ENCODE measurements at regions not wholly inside any gene's neighbourhood (a gene's known extent, or its start where the extent isn't known, plus 50 kb on each side); places are given as distances from the start of the nearest gene placed in this dataset.

- intact Hi-C loops (cut with DNase I; ENCODE audit: low total_unique reads), result no loop called here
- Histone ChIP-seq H3K4me1 (no peaks in the 10 kb centered on the region), H3K27me3 (no peaks in the 10 kb centered on the region), H3K36me3 (ENCODE audit: low read depth, missing control alignments) (no peaks in the 10 kb centered on the region), H3K27ac (no peak overlapping the region), H3K9me3 (no peaks in the 10 kb centered on the region), H3K4me3 (no peak overlapping the region)
- peak; percentile 43 for DNase-seq
- no peak for TF ChIP-seq POLR2A (IDR thresholded peaks at IDR 0.05)
- TF ChIP-seq, protein P1, sequence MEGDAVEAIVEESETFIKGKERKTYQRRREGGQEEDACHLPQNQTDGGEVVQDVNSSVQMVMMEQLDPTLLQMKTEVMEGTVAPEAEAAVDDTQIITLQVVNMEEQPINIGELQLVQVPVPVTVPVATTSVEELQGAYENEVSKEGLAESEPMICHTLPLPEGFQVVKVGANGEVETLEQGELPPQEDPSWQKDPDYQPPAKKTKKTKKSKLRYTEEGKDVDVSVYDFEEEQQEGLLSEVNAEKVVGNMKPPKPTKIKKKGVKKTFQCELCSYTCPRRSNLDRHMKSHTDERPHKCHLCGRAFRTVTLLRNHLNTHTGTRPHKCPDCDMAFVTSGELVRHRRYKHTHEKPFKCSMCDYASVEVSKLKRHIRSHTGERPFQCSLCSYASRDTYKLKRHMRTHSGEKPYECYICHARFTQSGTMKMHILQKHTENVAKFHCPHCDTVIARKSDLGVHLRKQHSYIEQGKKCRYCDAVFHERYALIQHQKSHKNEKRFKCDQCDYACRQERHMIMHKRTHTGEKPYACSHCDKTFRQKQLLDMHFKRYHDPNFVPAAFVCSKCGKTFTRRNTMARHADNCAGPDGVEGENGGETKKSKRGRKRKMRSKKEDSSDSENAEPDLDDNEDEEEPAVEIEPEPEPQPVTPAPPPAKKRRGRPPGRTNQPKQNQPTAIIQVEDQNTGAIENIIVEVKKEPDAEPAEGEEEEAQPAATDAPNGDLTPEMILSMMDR (IDR thresholded peaks at IDR 0.05), result peak in 2 of 3 experiments; percentile 41 to 68
- WGBS, 2 donors, result 21 to 25% methylated on average over 6 of the region's 6 CpGs
Observed at GRCh38 chr16:7268182-7268581, 64.5 kb upstream of the RBFOX1 start.

DNA sequence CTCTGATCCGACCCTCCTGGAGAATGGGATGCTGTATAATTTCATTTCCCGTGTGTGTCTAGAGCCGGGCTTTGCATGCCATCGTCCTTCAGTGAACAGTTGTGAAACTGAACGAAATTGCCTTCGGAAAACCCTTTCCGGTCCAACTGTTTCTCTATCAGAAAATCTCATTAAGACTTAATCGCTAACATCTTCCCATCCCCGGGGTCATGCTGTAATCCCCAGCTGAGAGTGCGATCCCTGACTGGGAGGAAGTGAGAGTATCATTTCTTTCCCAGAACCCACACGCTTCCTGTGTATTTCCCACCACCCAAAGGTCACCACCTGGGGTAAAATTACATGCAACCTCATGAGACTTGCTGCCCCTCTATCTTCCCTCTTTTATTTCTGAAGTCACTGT lies 75.6 kb upstream of the RBFOX1 start:
- Histone ChIP-seq H3K4me3 (no peak overlapping the region), H3K4me1 (no peaks in the 10 kb centered on the region), H3K27ac (no peak overlapping the region), H3K9me3 (no peaks in the 10 kb centered on the region), H3K36me3 (ENCODE audit: low read depth, missing control alignments) (no peaks in the 10 kb centered on the region), H3K27me3 (no peaks in the 10 kb centered on the region)
- intact Hi-C loops (cut with DNase I; ENCODE audit: low total_unique reads), result no loop called here
- TF ChIP-seq, protein P1 (IDR thresholded peaks at IDR 0.05), result no peak
- TF ChIP-seq POLR2A (IDR thresholded peaks at IDR 0.05), result no peak
- no peak for DNase-seq
- 63 to 73% methylated on average over 11 of the region's 11 CpGs for WGBS, 2 donors

DNA sequence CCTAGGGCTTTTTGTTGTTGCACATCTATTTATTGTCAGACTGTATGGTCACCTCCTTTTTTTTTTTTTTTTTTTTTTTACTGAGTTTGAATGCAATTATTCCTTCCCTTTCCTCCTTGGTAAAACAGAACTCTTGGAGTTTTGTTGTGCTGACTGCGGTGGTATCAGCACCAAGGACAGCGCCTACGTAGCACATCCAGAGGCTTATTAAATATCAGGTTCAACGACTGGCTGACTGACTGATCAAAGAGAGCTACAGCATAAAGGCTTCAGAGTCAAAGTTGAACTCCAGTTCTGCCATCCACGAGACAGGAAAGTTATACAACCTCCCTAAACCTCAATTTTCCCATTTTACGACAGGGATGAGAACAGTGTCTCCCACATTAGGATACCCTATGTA lies 86.1 kb upstream of the RBFOX1 start:
- TF ChIP-seq, protein P1 (IDR thresholded peaks at IDR 0.05), result no peak
- no peak for TF ChIP-seq POLR2A (IDR thresholded peaks at IDR 0.05)
- H3K27ac ChIP-seq, result no peak overlapping the region
- H3K4me3 ChIP-seq, result no peak overlapping the region
- H3K4me1 ChIP-seq, result no peaks in the 10 kb centered on the region
- DNase-seq, result no peak
- intact Hi-C loops (cut with DNase I; ENCODE audit: low total_unique reads), result no loop called here
- H3K27me3 ChIP-seq, result no peaks in the 10 kb centered on the region
- H3K9me3 ChIP-seq, result no peaks in the 10 kb centered on the region
- H3K36me3 ChIP-seq (ENCODE audit: low read depth, missing control alignments), result no peaks in the 10 kb centered on the region
- WGBS, 2 donors, result 26 to 30% methylated on average over 6 of the region's 6 CpGs

- H3K27ac ChIP-seq, result no peak overlapping the region
- no peaks in the 10 kb centered on the region for H3K4me1 ChIP-seq
- H3K4me3 ChIP-seq, result no peak overlapping the region
- no peak for DNase-seq
- WGBS, 2 donors, result 76 to 78% methylated on average over 2 of the region's 2 CpGs
- H3K27me3 ChIP-seq, result no peaks in the 10 kb centered on the region
- TF ChIP-seq, protein P1 (IDR thresholded peaks at IDR 0.05), result no peak
- TF ChIP-seq POLR2A (IDR thresholded peaks at IDR 0.05), result no peak
- intact Hi-C loops (cut with DNase I; ENCODE audit: low total_unique reads), result no loop called here
- H3K36me3 ChIP-seq (ENCODE audit: low read depth, missing control alignments), result no peaks in the 10 kb centered on the region
- no peaks in the 10 kb centered on the region for H3K9me3 ChIP-seq
Observed at GRCh38 chr16:7239547-7239946, 93.1 kb upstream of the RBFOX1 start.

- Histone ChIP-seq H3K9me3 (no peaks in the 10 kb centered on the region), H3K27me3 (no peaks in the 10 kb centered on the region), H3K4me3 (no peak overlapping the region), H3K27ac (no peak overlapping the region), H3K36me3 (ENCODE audit: low read depth, missing control alignments) (no peaks in the 10 kb centered on the region), H3K4me1 (no peaks in the 10 kb centered on the region)
- 76 to 77% methylated on average over 6 of the region's 6 CpGs for WGBS, 2 donors
- intact Hi-C loops (cut with DNase I; ENCODE audit: low total_unique reads), result no loop called here
- no peak for DNase-seq
- TF ChIP-seq, protein P1 (IDR thresholded peaks at IDR 0.05), result no peak
- no peak for TF ChIP-seq POLR2A (IDR thresholded peaks at IDR 0.05)
Observed at GRCh38 chr16:7236824-7237410, 95.7 kb upstream of the RBFOX1 start.
